HEK293 (cell line): ENCODE measurements at regions not wholly inside any gene's neighbourhood (a gene's known extent, or its start where the extent isn't known, plus 50 kb on each side); places are given as distances from the start of the nearest gene placed in this dataset.

Source experiments
- CTCF ChIA-PET: fragments of 350-600 bp; formaldehyde crosslinking; extraction: SDS; loops from one replicate; lab custom pipeline; 2021; ENCODE audit warnings: antibody characterized with exemption; lab: Yijun Ruan, JAX
- POLR2A ChIA-PET: fragments of 300-600 bp; formaldehyde crosslinking; extraction: SDS; loops from one replicate; lab custom pipeline; 2020; ENCODE audit warnings: antibody characterized with exemption, inconsistent platforms; lab: Yijun Ruan, JAX
- H3K27ac ChIP-seq: fragments of 200-500 bp; sonication (Bioruptor generic); 2 replicates; pipeline ENCODE4 v1.5.1; 2014; ENCODE audit warnings: low read depth, low read length, control low read depth, inconsistent platforms; ENCODE audit errors: extremely low read depth
- H3K36me3 ChIP-seq, 2 experiments: fragments of 200-500 bp in 1 of 2; sonication (Bioruptor generic) in 1 of 2; 1 replicate in 1 of 2; 2 replicates in 1 of 2; pipeline ENCODE4 v1.5.1; 2014 to 2017; ENCODE audit warnings: inconsistent platforms in 2 of 2, low read length in 2 of 2; ENCODE audit not compliant: control insufficient read depth in 2 of 2, insufficient read depth in 1 of 2
- H3K4me1 ChIP-seq: fragments of 200-500 bp; sonication (Bioruptor generic); 2 replicates; pipeline ENCODE4 v1.5.1; 2014; ENCODE audit warnings: mild to moderate bottlenecking, low read length, inconsistent platforms; ENCODE audit not compliant: control insufficient read depth, insufficient read depth
- H3K4me3 ChIP-seq: 2 replicates; pipeline ENCODE4 v1.5.1; 2011; ENCODE audit warnings: low read depth, mild to moderate bottlenecking, control low read depth, low read length, moderate library complexity
- H3K9me3 ChIP-seq: fragments of 200-500 bp; sonication (Bioruptor generic); 2 replicates; pipeline ENCODE4 v1.5.1; 2014; ENCODE audit warnings: low read depth, low read length, inconsistent platforms; ENCODE audit not compliant: control insufficient read depth, insufficient read depth
- BCL11A ChIP-seq: fragments of 450-650 bp; formaldehyde crosslinking; IDR thresholded peaks from 2 replicates; pipeline ENCODE4 v1.5.1; 2016; ENCODE audit warnings: low read depth, missing biosample characterization, missing genetic modification characterization
- HOXD13 ChIP-seq: sonication (generic); formaldehyde crosslinking; IDR thresholded peaks from 2 replicates; pipeline ENCODE4 v1.8.0; 2022; ENCODE audit warnings: missing genetic modification reagents, borderline replicate concordance
- YY1 ChIP-seq: fragments of 450-650 bp; formaldehyde crosslinking; IDR thresholded peaks from 2 replicates; pipeline ENCODE4 v1.5.1; 2018; ENCODE audit warnings: missing biosample characterization, missing genetic modification characterization
- ZEB2 ChIP-seq: fragments of 450-650 bp; formaldehyde crosslinking; IDR thresholded peaks from 2 replicates; pipeline ENCODE4 v1.5.1; 2016; ENCODE audit warnings: missing biosample characterization, missing genetic modification characterization
- ZNF112 ChIP-seq: fragments of 450-650 bp; formaldehyde crosslinking; IDR thresholded peaks from 2 replicates; pipeline ENCODE4 v1.5.0; 2017; ENCODE audit warnings: missing biosample characterization, missing genetic modification characterization
- ZNF184 ChIP-seq: fragments of 450-650 bp; IDR thresholded peaks from 2 replicates; pipeline ENCODE4 v1.5.1; 2018; ENCODE audit warnings: missing biosample characterization, mild to moderate bottlenecking, missing genetic modification characterization
- ZNF202 ChIP-seq: fragments of 450-650 bp; formaldehyde crosslinking; IDR thresholded peaks from 2 replicates; pipeline ENCODE4 v1.5.1; 2016; ENCODE audit warnings: missing biosample characterization, missing genetic modification characterization, borderline replicate concordance
- ZNF354C ChIP-seq: fragments of 450-650 bp; formaldehyde crosslinking; IDR thresholded peaks from 2 replicates; pipeline ENCODE4 v1.5.1; 2016; ENCODE audit warnings: missing biosample characterization, missing genetic modification characterization, low read depth, borderline replicate concordance
- ZNF488 ChIP-seq: fragments of 450-650 bp; formaldehyde crosslinking; IDR thresholded peaks from 2 replicates; pipeline ENCODE4 v1.5.1; 2016; ENCODE audit warnings: missing biosample characterization, missing genetic modification characterization
- ZNF501 ChIP-seq: fragments of 450-650 bp; formaldehyde crosslinking; IDR thresholded peaks from 2 replicates; pipeline ENCODE4 v1.5.1; 2016; ENCODE audit warnings: missing biosample characterization, missing genetic modification characterization
- ZNF544 ChIP-seq: fragments of 450-650 bp; formaldehyde crosslinking; IDR thresholded peaks from 2 replicates; pipeline ENCODE4 v1.5.0; 2017; ENCODE audit warnings: missing biosample characterization, missing genetic modification characterization
- ZNF560 ChIP-seq: fragments of 450-650 bp; formaldehyde crosslinking; IDR thresholded peaks from 2 replicates; pipeline ENCODE4 v1.5.1; 2017; ENCODE audit warnings: missing biosample characterization, missing genetic modification characterization, borderline replicate concordance
- ZNF561 ChIP-seq: fragments of 450-650 bp; IDR thresholded peaks from 2 replicates; pipeline ENCODE4 v1.5.1; 2018; ENCODE audit warnings: missing biosample characterization, missing genetic modification characterization, borderline replicate concordance
- ZNF596 ChIP-seq: fragments of 450-650 bp; IDR thresholded peaks from 2 replicates; pipeline ENCODE4 v1.5.0; 2018; ENCODE audit warnings: missing biosample characterization, mild to moderate bottlenecking, missing genetic modification characterization, moderate library complexity
- ZNF600 ChIP-seq: fragments of 450-650 bp; formaldehyde crosslinking; IDR thresholded peaks from 2 replicates; pipeline ENCODE4 v1.5.1; 2016; ENCODE audit warnings: missing biosample characterization, missing genetic modification characterization
- ZNF623 ChIP-seq: fragments of 450-650 bp; formaldehyde crosslinking; IDR thresholded peaks from 2 replicates; pipeline ENCODE4 v1.5.1; 2016; ENCODE audit warnings: missing biosample characterization, missing genetic modification characterization
- ZNF645 ChIP-seq: fragments of 450-650 bp; formaldehyde crosslinking; IDR thresholded peaks from 2 replicates; pipeline ENCODE4; 2016; ENCODE audit warnings: missing biosample characterization, missing genetic modification characterization
- ZNF670 ChIP-seq: fragments of 450-650 bp; formaldehyde crosslinking; IDR thresholded peaks from 2 replicates; pipeline ENCODE4 v1.5.1; 2016; ENCODE audit warnings: missing biosample characterization, missing genetic modification characterization, low read depth
- ZNF843 ChIP-seq: fragments of 450-650 bp; formaldehyde crosslinking; IDR thresholded peaks from 2 replicates; pipeline ENCODE4 v1.5.1; 2016; ENCODE audit warnings: missing biosample characterization, missing genetic modification characterization
- TF ChIP-seq, protein P1 (sequence below): fragments of 450-650 bp; formaldehyde crosslinking; IDR thresholded peaks from 2 replicates; pipeline ENCODE4 v1.5.1; 2016; ENCODE audit warnings: missing biosample characterization, missing genetic modification characterization, borderline replicate concordance
- TF ChIP-seq, protein P2 (sequence below): fragments of 450-650 bp; formaldehyde crosslinking; IDR thresholded peaks from 2 replicates; pipeline ENCODE4 v1.5.1; 2016; ENCODE audit warnings: missing biosample characterization, missing genetic modification characterization, low read depth

GRCh38 chr18:64888956-64889355 is 740.1 kb upstream of the LINC00305 start:
- no peaks in the 10 kb centered on the region for H3K9me3 ChIP-seq
- no peak for TF ChIP-seq BCL11A (tag by site-specific recombination)
- TF ChIP-seq ZNF354C, result no peak
- no peak for TF ChIP-seq ZNF596 (tag by site-specific recombination)
- no peak for TF ChIP-seq ZNF202 (tag by site-specific recombination)
- TF ChIP-seq ZNF544, result no peak
- no peak for TF ChIP-seq YY1 (tag by site-specific recombination)
- TF ChIP-seq, all 188 proteins: peak for 0
- H3K4me3 ChIP-seq, result no peak overlapping the region
- no peaks in the 10 kb centered on the region for H3K36me3 ChIP-seq
- ChIA-PET CTCF (no interaction called here), POLR2A (no interaction called here)
- no peaks in the 10 kb centered on the region for H3K4me1 ChIP-seq
- H3K27ac ChIP-seq, result no peak overlapping the region

DNA sequence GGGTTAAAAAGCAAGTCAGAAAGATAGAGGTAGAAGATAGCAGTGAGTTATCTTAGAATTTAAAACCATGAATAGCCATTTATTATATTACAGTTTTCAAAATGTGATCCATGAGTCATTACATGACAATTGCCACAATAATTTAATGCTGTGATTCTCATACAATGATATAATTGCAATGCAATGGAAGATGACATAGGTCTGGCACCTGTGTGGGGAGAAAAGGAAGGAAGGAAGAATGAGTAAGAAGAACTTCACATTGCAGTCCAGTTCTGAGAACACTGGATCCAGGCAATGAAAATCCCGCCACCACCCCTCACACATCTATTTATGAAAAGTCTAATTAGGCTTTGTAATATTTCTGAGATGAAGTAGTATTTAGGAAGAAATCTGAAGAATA is 738.1 kb upstream of the LINC00305 start:
- no peak for TF ChIP-seq HOXD13 (CRISPR knock-in tag)
- no peak for TF ChIP-seq ZNF600 (tag by site-specific recombination)
- no peak for TF ChIP-seq ZNF623 (tag by site-specific recombination)
- no peak for TF ChIP-seq ZEB2 (tag by site-specific recombination)
- TF ChIP-seq ZNF560 (tag by site-specific recombination), result no peak
- TF ChIP-seq, protein P1, sequence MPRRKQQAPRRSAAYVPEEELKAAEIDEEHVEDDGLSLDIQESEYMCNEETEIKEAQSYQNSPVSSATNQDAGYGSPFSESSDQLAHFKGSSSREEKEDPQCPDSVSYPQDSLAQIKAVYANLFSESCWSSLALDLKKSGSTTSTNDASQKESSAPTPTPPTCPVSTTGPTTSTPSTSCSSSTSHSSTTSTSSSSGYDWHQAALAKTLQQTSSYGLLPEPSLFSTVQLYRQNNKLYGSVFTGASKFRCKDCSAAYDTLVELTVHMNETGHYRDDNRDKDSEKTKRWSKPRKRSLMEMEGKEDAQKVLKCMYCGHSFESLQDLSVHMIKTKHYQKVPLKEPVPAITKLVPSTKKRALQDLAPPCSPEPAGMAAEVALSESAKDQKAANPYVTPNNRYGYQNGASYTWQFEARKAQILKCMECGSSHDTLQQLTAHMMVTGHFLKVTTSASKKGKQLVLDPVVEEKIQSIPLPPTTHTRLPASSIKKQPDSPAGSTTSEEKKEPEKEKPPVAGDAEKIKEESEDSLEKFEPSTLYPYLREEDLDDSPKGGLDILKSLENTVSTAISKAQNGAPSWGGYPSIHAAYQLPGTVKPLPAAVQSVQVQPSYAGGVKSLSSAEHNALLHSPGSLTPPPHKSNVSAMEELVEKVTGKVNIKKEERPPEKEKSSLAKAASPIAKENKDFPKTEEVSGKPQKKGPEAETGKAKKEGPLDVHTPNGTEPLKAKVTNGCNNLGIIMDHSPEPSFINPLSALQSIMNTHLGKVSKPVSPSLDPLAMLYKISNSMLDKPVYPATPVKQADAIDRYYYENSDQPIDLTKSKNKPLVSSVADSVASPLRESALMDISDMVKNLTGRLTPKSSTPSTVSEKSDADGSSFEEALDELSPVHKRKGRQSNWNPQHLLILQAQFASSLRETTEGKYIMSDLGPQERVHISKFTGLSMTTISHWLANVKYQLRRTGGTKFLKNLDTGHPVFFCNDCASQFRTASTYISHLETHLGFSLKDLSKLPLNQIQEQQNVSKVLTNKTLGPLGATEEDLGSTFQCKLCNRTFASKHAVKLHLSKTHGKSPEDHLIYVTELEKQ (tag by site-specific recombination), result no peak
- TF ChIP-seq ZNF501 (tag by site-specific recombination), result no peak
- TF ChIP-seq YY1 (tag by site-specific recombination), result no peak
- TF ChIP-seq, protein P2, sequence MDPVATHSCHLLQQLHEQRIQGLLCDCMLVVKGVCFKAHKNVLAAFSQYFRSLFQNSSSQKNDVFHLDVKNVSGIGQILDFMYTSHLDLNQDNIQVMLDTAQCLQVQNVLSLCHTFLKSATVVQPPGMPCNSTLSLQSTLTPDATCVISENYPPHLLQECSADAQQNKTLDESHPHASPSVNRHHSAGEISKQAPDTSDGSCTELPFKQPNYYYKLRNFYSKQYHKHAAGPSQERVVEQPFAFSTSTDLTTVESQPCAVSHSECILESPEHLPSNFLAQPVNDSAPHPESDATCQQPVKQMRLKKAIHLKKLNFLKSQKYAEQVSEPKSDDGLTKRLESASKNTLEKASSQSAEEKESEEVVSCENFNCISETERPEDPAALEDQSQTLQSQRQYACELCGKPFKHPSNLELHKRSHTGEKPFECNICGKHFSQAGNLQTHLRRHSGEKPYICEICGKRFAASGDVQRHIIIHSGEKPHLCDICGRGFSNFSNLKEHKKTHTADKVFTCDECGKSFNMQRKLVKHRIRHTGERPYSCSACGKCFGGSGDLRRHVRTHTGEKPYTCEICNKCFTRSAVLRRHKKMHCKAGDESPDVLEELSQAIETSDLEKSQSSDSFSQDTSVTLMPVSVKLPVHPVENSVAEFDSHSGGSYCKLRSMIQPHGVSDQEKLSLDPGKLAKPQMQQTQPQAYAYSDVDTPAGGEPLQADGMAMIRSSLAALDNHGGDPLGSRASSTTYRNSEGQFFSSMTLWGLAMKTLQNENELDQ, result no peak
- no peak for TF ChIP-seq ZNF670 (tag by site-specific recombination)
- no peak for TF ChIP-seq ZNF488
- no peak for TF ChIP-seq ZNF561 (tag by site-specific recombination)
- no peak for TF ChIP-seq ZNF843 (tag by site-specific recombination)
- no peak for TF ChIP-seq ZNF184 (tag by site-specific recombination)
- no peak for TF ChIP-seq ZNF645 (tag by site-specific recombination)
- TF ChIP-seq ZNF112 (tag by site-specific recombination), result no peak
- no peaks in the 10 kb centered on the region for H3K4me1 ChIP-seq
- no peaks in the 10 kb centered on the region for H3K9me3 ChIP-seq
- H3K36me3 ChIP-seq, result no peaks in the 10 kb centered on the region
- CTCF ChIA-PET, result no interaction called here
- no peak overlapping the region for H3K27ac ChIP-seq
- no peak overlapping the region for H3K4me3 ChIP-seq
- POLR2A ChIA-PET, result no interaction called here
